SK-N-MC (cell line): ENCODE measurements at regions not wholly inside any gene's neighbourhood (a gene's known extent, or its start where the extent isn't known, plus 50 kb on each side); places are given as distances from the start of the nearest gene placed in this dataset.

ENCODE experiments used
- DNase-seq: peaks from one replicate; pipeline ENCODE4 v3.0.0-alpha.2; 2011; ENCODE audit warnings: low read depth, low spot score
- H3K27ac ChIP-seq: fragments of 200-600 bp; sonication (generic); 2 replicates; pipeline ENCODE4 v1.5.1; 2016; ENCODE audit warnings: mixed run types
- H3K36me3 ChIP-seq: fragments of 200-600 bp; sonication (generic); 2 replicates; pipeline ENCODE4 v1.6.1; 2017; ENCODE audit warnings: antibody characterized with exemption, low read length, mixed read lengths; ENCODE audit not compliant: insufficient read depth
- H3K4me3 ChIP-seq: fragments of 200-600 bp; sonication (generic); 2 replicates; pipeline ENCODE4 v1.5.1; 2016
- H3K9ac ChIP-seq: fragments of 200-600 bp; sonication (generic); 2 replicates; pipeline ENCODE4 v1.8.0; 2017; ENCODE audit warnings: mixed run types, mixed read lengths; ENCODE audit not compliant: insufficient read length
- H3K9me3 ChIP-seq: fragments of 200-600 bp; sonication (generic); 2 replicates; pipeline ENCODE4 v1.6.1; 2017; ENCODE audit warnings: low read depth, mild to moderate bottlenecking, antibody characterized with exemption, low read length, moderate library complexity, mixed read lengths
- EZH2 ChIP-seq: fragments of 200-600 bp; sonication (generic); IDR thresholded peaks from one replicate; pipeline ENCODE4 v1.6.1; 2017; ENCODE audit warnings: antibody characterized with exemption
- FOXP2 ChIP-seq: optimal IDR thresholded peaks from 2 replicates; pipeline ENCODE3; 2011; ENCODE audit warnings: mild to moderate bottlenecking, moderate library complexity; ENCODE audit not compliant: insufficient read depth; ENCODE audit errors: extremely low read length, control extremely low read depth
- POLR2AphosphoS5 ChIP-seq: IDR thresholded peaks from 2 replicates; pipeline ENCODE4 v1.6.1; 2012; ENCODE audit warnings: mild to moderate bottlenecking, low read depth, low read length, borderline replicate concordance

GRCh38 chr3:31448035-31448881 lies 84.5 kb upstream of the STT3B start:
- Histone ChIP-seq H3K9ac (no peak overlapping the region), H3K36me3 (no peaks in the 10 kb centered on the region), H3K27ac (no peak overlapping the region), H3K4me3 (no peak overlapping the region), H3K9me3 (no peaks in the 10 kb centered on the region)
- DNase-seq = no peak
- TF ChIP-seq EZH2 (no peak), POLR2AphosphoS5 (no peak), FOXP2 (no peak)

GRCh38 chr3:31448882-31449243 lies 83.9 kb upstream of the STT3B start:
- Histone ChIP-seq H3K9me3 (no peaks in the 10 kb centered on the region), H3K4me3 (no peak overlapping the region), H3K9ac (no peak overlapping the region), H3K27ac (no peak overlapping the region), H3K36me3 (no peaks in the 10 kb centered on the region)
- TF ChIP-seq EZH2 = no peak
- TF ChIP-seq FOXP2 = no peak
- TF ChIP-seq POLR2AphosphoS5 = no peak
- no peak for DNase-seq

- Histone ChIP-seq H3K4me3 (no peak overlapping the region), H3K9ac (no peak overlapping the region), H3K9me3 (no peaks in the 10 kb centered on the region), H3K36me3 (no peaks in the 10 kb centered on the region), H3K27ac (no peak overlapping the region)
- no peak for DNase-seq
- TF ChIP-seq FOXP2 (no peak), POLR2AphosphoS5 (no peak), EZH2 (no peak)
Observed at GRCh38 chr3:31449318-31449717, 83.4 kb upstream of the STT3B start.

- H3K9ac ChIP-seq = no peak overlapping the region
- H3K4me3 ChIP-seq = no peak overlapping the region
- H3K9me3 ChIP-seq = no peaks in the 10 kb centered on the region
- DNase-seq = no peak
- no peak overlapping the region for H3K27ac ChIP-seq
- H3K36me3 ChIP-seq = no peaks in the 10 kb centered on the region
- TF ChIP-seq EZH2 = no peak
- TF ChIP-seq POLR2AphosphoS5 = no peak
- no peak for TF ChIP-seq FOXP2
Observed at GRCh38 chr3:31450345-31450744, 82.4 kb upstream of the STT3B start.

- no peak for DNase-seq
- TF ChIP-seq FOXP2 = no peak
- TF ChIP-seq POLR2AphosphoS5 = no peak
- no peak for TF ChIP-seq EZH2
Observed at GRCh38 chr3:31452495-31453106, 80.1 kb upstream of the STT3B start.

GRCh38 chr3:31453430-31453829 lies 79.3 kb upstream of the STT3B start:
- DNase-seq = no peak
- Histone ChIP-seq H3K9me3 (no peaks in the 10 kb centered on the region), H3K36me3 (no peaks in the 10 kb centered on the region), H3K4me3 (no peak overlapping the region), H3K27ac (no peak overlapping the region), H3K9ac (no peak overlapping the region)
- TF ChIP-seq FOXP2 = no peak
- no peak for TF ChIP-seq EZH2
- no peak for TF ChIP-seq POLR2AphosphoS5

More at GRCh38 chr3:31452495-31453106, 80.1 kb upstream of the STT3B start:
- no peaks in the 10 kb centered on the region for H3K9me3 ChIP-seq
- H3K4me3 ChIP-seq = no peak overlapping the region
- no peaks in the 10 kb centered on the region for H3K36me3 ChIP-seq
- no peak overlapping the region for H3K27ac ChIP-seq
- H3K9ac ChIP-seq = no peak overlapping the region

- Histone ChIP-seq H3K9me3 (no peaks in the 10 kb centered on the region), H3K9ac (no peak overlapping the region), H3K36me3 (no peaks in the 10 kb centered on the region), H3K4me3 (no peak overlapping the region), H3K27ac (no peak overlapping the region)
- no peak for TF ChIP-seq FOXP2
- no peak for TF ChIP-seq EZH2
- TF ChIP-seq POLR2AphosphoS5 = no peak
- no peak for DNase-seq
Observed at GRCh38 chr3:31455524-31455923, 77.2 kb upstream of the STT3B start.

GRCh38 chr3:31456373-31456772 lies 76.4 kb upstream of the STT3B start:
- H3K4me3 ChIP-seq = no peak overlapping the region
- DNase-seq = no peak
- no peak for TF ChIP-seq EZH2
- no peak for TF ChIP-seq POLR2AphosphoS5
- TF ChIP-seq FOXP2 = no peak
- H3K36me3 ChIP-seq = no peaks in the 10 kb centered on the region
- H3K9ac ChIP-seq = no peak overlapping the region
- H3K27ac ChIP-seq = no peak overlapping the region
- H3K9me3 ChIP-seq = no peaks in the 10 kb centered on the region
